DOHH2 (cell line): ENCODE measurements at regions not wholly inside any gene's neighbourhood (a gene's known extent, or its start where the extent isn't known, plus 50 kb on each side); places are given as distances from the start of the nearest gene placed in this dataset.

ENCODE experiments used
- H3F3A ChIP-seq: fragments of 200-600 bp; sonication (generic), shearing (Covaris generic); 2 replicates; pipeline ENCODE4 v1.6.0; 2016; ENCODE audit warnings: antibody characterized with exemption, mild to moderate bottlenecking; ENCODE audit not compliant: control insufficient read depth, insufficient read depth
- H3K27ac ChIP-seq: fragments of 200-600 bp; sonication (generic); 2 replicates; pipeline ENCODE4 v1.5.1; 2014; ENCODE audit warnings: low read depth, mild to moderate bottlenecking, low read length, moderate library complexity
- H3K27me3 ChIP-seq: fragments of 200-600 bp; sonication (generic); 2 replicates; pipeline ENCODE4 v1.6.1; 2014; ENCODE audit warnings: mild to moderate bottlenecking, low read length, mixed read lengths; ENCODE audit not compliant: control insufficient read depth
- H3K36me3 ChIP-seq: fragments of 200-600 bp; sonication (generic); 2 replicates; pipeline ENCODE4 v1.6.1; 2014; ENCODE audit warnings: mild to moderate bottlenecking, low read length, moderate library complexity, mixed read lengths; ENCODE audit not compliant: control insufficient read depth
- H3K4me1 ChIP-seq: fragments of 200-600 bp; sonication (generic); 2 replicates; pipeline ENCODE4 v1.6.1; 2014; ENCODE audit warnings: mild to moderate bottlenecking, low read length, mixed read lengths; ENCODE audit not compliant: control insufficient read depth
- H3K4me2 ChIP-seq: fragments of 200-600 bp; sonication (generic); 2 replicates; pipeline ENCODE4 v1.6.0; 2014; ENCODE audit warnings: mild to moderate bottlenecking, low read length, moderate library complexity
- H3K4me3 ChIP-seq: fragments of 200-600 bp; sonication (generic); 2 replicates; pipeline ENCODE4 v1.5.1; 2014; ENCODE audit warnings: mild to moderate bottlenecking, low read length, mixed read lengths
- H3K79me2 ChIP-seq: fragments of 200-600 bp; sonication (generic); 2 replicates; pipeline ENCODE4 v1.6.1; 2014; ENCODE audit warnings: mild to moderate bottlenecking, low read length, mixed read lengths; ENCODE audit not compliant: control insufficient read depth
- H3K9me2 ChIP-seq: fragments of 200-600 bp; sonication (generic); replicated peaks from 2 replicates; pipeline ENCODE4 v1.6.1; 2014; ENCODE audit warnings: mild to moderate bottlenecking, low read length, mixed read lengths; ENCODE audit not compliant: control insufficient read depth
- H3K9me3 ChIP-seq: fragments of 200-600 bp; sonication (generic); 2 replicates; pipeline ENCODE4 v1.6.1; 2014; ENCODE audit warnings: antibody characterized with exemption, low read length, mixed read lengths; ENCODE audit not compliant: control insufficient read depth, insufficient read depth
- H4K20me1 ChIP-seq: fragments of 200-600 bp; sonication (generic); 2 replicates; pipeline ENCODE4 v1.6.0; 2014; ENCODE audit warnings: low read depth, mild to moderate bottlenecking, antibody characterized with exemption, low read length, moderate library complexity; ENCODE audit not compliant: control insufficient read depth, insufficient read depth
- CTCF ChIP-seq: fragments of 200-600 bp; sonication (generic); IDR thresholded peaks from one replicate; pipeline ENCODE4 v1.5.1; 2014; ENCODE audit warnings: antibody characterized with exemption, mild to moderate bottlenecking, low read depth, low read length; ENCODE audit not compliant: poor library complexity, severe bottlenecking
- EZH2phosphoT487 ChIP-seq: fragments of 200-600 bp; sonication (generic); IDR thresholded peaks from 2 replicates; pipeline ENCODE4 v1.6.1; 2017; ENCODE audit warnings: borderline replicate concordance, mild to moderate bottlenecking, antibody characterized with exemption, low read length, moderate library complexity, mixed read lengths

- no peaks in the 10 kb centered on the region for H3K9me2 ChIP-seq
- no peaks in the 10 kb centered on the region for H3F3A ChIP-seq
- H3K4me2 ChIP-seq = no peak overlapping the region
- no peaks in the 10 kb centered on the region for H4K20me1 ChIP-seq
- H3K27me3 ChIP-seq = peaks cover 11% of the 10 kb centered on the region
- H3K36me3 ChIP-seq = no peaks in the 10 kb centered on the region
- H3K79me2 ChIP-seq = no peaks in the 10 kb centered on the region
- no peak overlapping the region for H3K4me3 ChIP-seq
- no peaks in the 10 kb centered on the region for H3K9me3 ChIP-seq
- no peak overlapping the region for H3K27ac ChIP-seq
- H3K4me1 ChIP-seq = no peaks in the 10 kb centered on the region
- TF ChIP-seq EZH2phosphoT487 (no peak), CTCF (no peak)
Observed at GRCh38 chr5:159438092-159438491, 107.8 kb upstream of the IL12B start.

- no peaks in the 10 kb centered on the region for H3K36me3 ChIP-seq
Observed at GRCh38 chr5:159439002-159439401, 108.7 kb upstream of the IL12B start.

GRCh38 chr5:159440235-159440634, 109.9 kb upstream of the IL12B start:
- no peak overlapping the region for H3K4me2 ChIP-seq
- H3K4me3 ChIP-seq = no peak overlapping the region
- no peaks in the 10 kb centered on the region for H3K9me3 ChIP-seq

More at GRCh38 chr5:159439002-159439401, 108.7 kb upstream of the IL12B start:
- Histone ChIP-seq H3K27me3 (peaks cover 7% of the 10 kb centered on the region), H3F3A (no peaks in the 10 kb centered on the region), H3K4me2 (no peak overlapping the region), H3K4me3 (no peak overlapping the region), H4K20me1 (no peaks in the 10 kb centered on the region), H3K79me2 (no peaks in the 10 kb centered on the region), H3K9me3 (no peaks in the 10 kb centered on the region), H3K4me1 (no peaks in the 10 kb centered on the region), H3K9me2 (no peaks in the 10 kb centered on the region), H3K27ac (no peak overlapping the region)
- TF ChIP-seq CTCF = no peak
- TF ChIP-seq EZH2phosphoT487 = no peak

More at GRCh38 chr5:159440235-159440634, 109.9 kb upstream of the IL12B start:
- Histone ChIP-seq H3K9me2 (no peaks in the 10 kb centered on the region), H3K36me3 (no peaks in the 10 kb centered on the region), H3F3A (no peaks in the 10 kb centered on the region), H3K27ac (no peak overlapping the region), H4K20me1 (no peaks in the 10 kb centered on the region), H3K27me3 (peaks cover 7% of the 10 kb centered on the region), H3K79me2 (no peaks in the 10 kb centered on the region), H3K4me1 (no peaks in the 10 kb centered on the region)
- no peak for TF ChIP-seq CTCF
- no peak for TF ChIP-seq EZH2phosphoT487
